ENCODE measurements at regions not wholly inside any gene's neighbourhood (a gene's known extent, or its start where the extent isn't known, plus 50 kb on each side); places are given as distances from the start of the nearest gene placed in this dataset.

DNA sequence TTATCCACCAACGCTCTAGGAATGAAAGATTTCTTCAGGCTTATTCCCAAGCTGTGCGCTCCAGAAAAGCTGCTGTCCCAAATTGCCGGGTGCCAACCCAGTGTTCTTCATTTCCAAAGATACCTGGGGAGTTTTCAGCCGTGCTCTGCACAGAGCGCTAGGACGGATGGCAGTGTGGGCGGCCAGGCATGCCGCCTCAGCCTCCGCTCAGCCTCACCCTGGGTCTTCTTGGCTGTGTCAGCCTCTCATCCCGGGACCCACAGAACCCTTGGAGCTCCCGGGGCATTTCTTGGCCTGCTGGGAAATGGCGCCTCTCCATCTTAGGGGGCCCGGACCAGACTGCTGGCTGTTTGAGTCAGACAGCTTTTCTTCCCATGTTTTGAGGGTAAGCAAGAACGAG, 116.9 kb upstream of the SLC25A33 start:
- peaks cover 3% of the 10 kb centered on the region; the same call in 1 of the 2 replicates for H3K79me2 ChIP-seq (ENCODE audit: insufficient read depth, low read length)

DNA sequence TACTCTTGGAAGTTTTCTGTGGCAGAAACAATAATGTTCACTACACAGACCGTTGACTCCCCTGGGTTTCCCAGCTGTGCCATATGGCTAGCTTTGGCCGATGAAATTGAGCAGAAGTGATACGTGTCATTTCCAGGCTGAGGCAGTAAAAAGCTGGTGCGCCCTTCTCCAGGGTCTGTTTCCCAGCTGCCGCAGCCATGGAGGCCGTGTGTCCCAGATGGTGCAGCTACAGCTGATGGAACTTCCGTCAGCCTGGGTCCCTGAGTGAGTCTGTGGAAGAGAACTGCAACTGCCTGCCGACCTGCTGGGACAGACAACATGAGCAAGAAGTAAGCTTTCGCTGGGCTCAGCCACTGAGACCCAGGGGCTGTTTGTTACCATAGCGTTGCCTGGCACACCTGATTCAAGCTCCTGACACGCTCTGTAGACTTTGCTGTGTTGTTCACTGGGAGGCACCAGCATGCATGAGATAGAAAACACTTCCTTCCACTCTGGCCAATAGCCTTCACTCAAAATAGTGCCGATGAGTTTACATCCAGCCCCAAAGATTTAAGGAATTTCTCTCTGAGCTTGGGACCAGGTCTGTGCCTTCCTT, 116.3 kb upstream of the SLC25A33 start:
- H3K4me2 ChIP-seq (ENCODE audit: low read depth, low read length, poor library complexity, severe bottlenecking): no peak overlapping the region
- no peak overlapping the region for H3K4me3 ChIP-seq (ENCODE audit: low read length, poor library complexity, severe bottlenecking)
- TF ChIP-seq, protein P1, sequence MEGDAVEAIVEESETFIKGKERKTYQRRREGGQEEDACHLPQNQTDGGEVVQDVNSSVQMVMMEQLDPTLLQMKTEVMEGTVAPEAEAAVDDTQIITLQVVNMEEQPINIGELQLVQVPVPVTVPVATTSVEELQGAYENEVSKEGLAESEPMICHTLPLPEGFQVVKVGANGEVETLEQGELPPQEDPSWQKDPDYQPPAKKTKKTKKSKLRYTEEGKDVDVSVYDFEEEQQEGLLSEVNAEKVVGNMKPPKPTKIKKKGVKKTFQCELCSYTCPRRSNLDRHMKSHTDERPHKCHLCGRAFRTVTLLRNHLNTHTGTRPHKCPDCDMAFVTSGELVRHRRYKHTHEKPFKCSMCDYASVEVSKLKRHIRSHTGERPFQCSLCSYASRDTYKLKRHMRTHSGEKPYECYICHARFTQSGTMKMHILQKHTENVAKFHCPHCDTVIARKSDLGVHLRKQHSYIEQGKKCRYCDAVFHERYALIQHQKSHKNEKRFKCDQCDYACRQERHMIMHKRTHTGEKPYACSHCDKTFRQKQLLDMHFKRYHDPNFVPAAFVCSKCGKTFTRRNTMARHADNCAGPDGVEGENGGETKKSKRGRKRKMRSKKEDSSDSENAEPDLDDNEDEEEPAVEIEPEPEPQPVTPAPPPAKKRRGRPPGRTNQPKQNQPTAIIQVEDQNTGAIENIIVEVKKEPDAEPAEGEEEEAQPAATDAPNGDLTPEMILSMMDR (conservative IDR thresholded peaks at IDR 0.05; ENCODE audit: low read length): no peak
- no peak for TF ChIP-seq EZH2phosphoT487 (IDR thresholded peaks at IDR 0.05; ENCODE audit: borderline replicate concordance)
- peaks cover 21% of the 10 kb centered on the region for H3F3A ChIP-seq (ENCODE audit: low read depth)
- H3K4me1 ChIP-seq (ENCODE audit: insufficient read depth, low read length, poor library complexity, severe bottlenecking): peaks cover 89% of the 10 kb centered on the region
- no peaks in the 10 kb centered on the region for H3K27me3 ChIP-seq (ENCODE audit: insufficient read depth, low read length, poor library complexity, severe bottlenecking)
- peaks cover 2% of the 10 kb centered on the region; the same call in 1 of the 2 replicates for H3K79me2 ChIP-seq (ENCODE audit: insufficient read depth, low read length)
- no peaks in the 10 kb centered on the region for H4K20me1 ChIP-seq (ENCODE audit: insufficient read depth, low read length, poor library complexity, severe bottlenecking)
- no peaks in the 10 kb centered on the region for H3K36me3 ChIP-seq (ENCODE audit: insufficient read depth, low read length)
- no peak overlapping the region for H2AFZ ChIP-seq (ENCODE audit: low read length)
- no peaks in the 10 kb centered on the region for H3K9me2 ChIP-seq (replicated peaks; ENCODE audit: low read depth, low read length)
- no peaks in the 10 kb centered on the region for H3K9me3 ChIP-seq (ENCODE audit: insufficient read depth, low read depth, low read length)
- H3K9ac ChIP-seq (ENCODE audit: low read depth, low read length, poor library complexity, severe bottlenecking): no peak overlapping the region

More for the DNA sequence above, 116.9 kb upstream of the SLC25A33 start:
- no peak overlapping the region for H3K9ac ChIP-seq (ENCODE audit: low read depth, low read length, poor library complexity, severe bottlenecking)
- H3K4me3 ChIP-seq (ENCODE audit: low read length, poor library complexity, severe bottlenecking): no peak overlapping the region
- no peak overlapping the region for H3K4me2 ChIP-seq (ENCODE audit: low read depth, low read length, poor library complexity, severe bottlenecking)
- no peak overlapping the region for H2AFZ ChIP-seq (ENCODE audit: low read length)
- H3K27me3 ChIP-seq (ENCODE audit: insufficient read depth, low read length, poor library complexity, severe bottlenecking): no peaks in the 10 kb centered on the region
- peaks cover 90% of the 10 kb centered on the region for H3K4me1 ChIP-seq (ENCODE audit: insufficient read depth, low read length, poor library complexity, severe bottlenecking)
- peaks cover 18% of the 10 kb centered on the region for H3F3A ChIP-seq (ENCODE audit: low read depth)
- TF ChIP-seq, protein P1 (conservative IDR thresholded peaks at IDR 0.05; ENCODE audit: low read length): no peak
- no peak for TF ChIP-seq EZH2phosphoT487 (IDR thresholded peaks at IDR 0.05; ENCODE audit: borderline replicate concordance)
- H3K9me2 ChIP-seq (replicated peaks; ENCODE audit: low read depth, low read length): no peaks in the 10 kb centered on the region
- no peaks in the 10 kb centered on the region for H3K9me3 ChIP-seq (ENCODE audit: insufficient read depth, low read depth, low read length)
- H4K20me1 ChIP-seq (ENCODE audit: insufficient read depth, low read length, poor library complexity, severe bottlenecking): no peaks in the 10 kb centered on the region
- H3K36me3 ChIP-seq (ENCODE audit: insufficient read depth, low read length): no peaks in the 10 kb centered on the region

DNA sequence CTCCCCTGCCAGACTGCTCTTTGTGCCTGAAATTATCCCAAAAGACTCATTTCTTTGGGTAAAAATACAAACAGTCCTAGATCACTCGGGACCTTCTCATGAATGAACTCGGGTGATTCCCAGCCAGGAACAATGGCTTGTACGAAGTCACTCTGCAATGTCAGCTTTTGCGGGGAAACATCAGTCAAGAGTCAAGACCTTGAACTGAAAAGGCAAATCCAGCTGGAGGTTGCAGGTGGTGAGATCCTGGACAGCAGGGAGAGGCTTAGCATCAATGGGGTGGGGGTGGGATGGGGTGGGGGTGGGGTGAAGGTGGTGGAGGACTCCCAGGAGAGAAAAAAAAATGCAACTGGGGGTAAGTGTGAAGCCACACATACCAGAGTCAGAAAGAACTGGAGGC, 115.0 kb upstream of the SLC25A33 start:
- Histone ChIP-seq H4K20me1 (ENCODE audit: insufficient read depth, low read length, poor library complexity, severe bottlenecking) (no peaks in the 10 kb centered on the region), H3F3A (ENCODE audit: low read depth) (peaks cover 21% of the 10 kb centered on the region), H3K9me2 (replicated peaks; ENCODE audit: low read depth, low read length) (no peaks in the 10 kb centered on the region), H3K4me3 (ENCODE audit: low read length, poor library complexity, severe bottlenecking) (no peak overlapping the region), H3K36me3 (ENCODE audit: insufficient read depth, low read length) (no peaks in the 10 kb centered on the region), H3K79me2 (ENCODE audit: insufficient read depth, low read length) (no peaks in the 10 kb centered on the region; the same call in 1 of the 2 replicates), H3K27me3 (ENCODE audit: insufficient read depth, low read length, poor library complexity, severe bottlenecking) (no peaks in the 10 kb centered on the region), H3K4me1 (ENCODE audit: insufficient read depth, low read length, poor library complexity, severe bottlenecking) (peaks cover 86% of the 10 kb centered on the region), H3K9me3 (ENCODE audit: insufficient read depth, low read depth, low read length) (no peaks in the 10 kb centered on the region), H2AFZ (ENCODE audit: low read length) (no peak overlapping the region), H3K9ac (ENCODE audit: low read depth, low read length, poor library complexity, severe bottlenecking) (no peak overlapping the region), H3K4me2 (ENCODE audit: low read depth, low read length, poor library complexity, severe bottlenecking) (no peak overlapping the region)
- TF ChIP-seq EZH2phosphoT487 (IDR thresholded peaks at IDR 0.05; ENCODE audit: borderline replicate concordance): no peak
- TF ChIP-seq, protein P1 (conservative IDR thresholded peaks at IDR 0.05; ENCODE audit: low read length): no peak
